OCI-LY1 (cell line): ENCODE measurements at regions not wholly inside any gene's neighbourhood (a gene's known extent, or its start where the extent isn't known, plus 50 kb on each side); places are given as distances from the start of the nearest gene placed in this dataset.

Source experiments
- H2AFZ ChIP-seq: fragments of 200-600 bp; sonication (generic), shearing (Covaris generic); 2 replicates; pipeline ENCODE4 v1.6.0; 2014; ENCODE audit warnings: antibody characterized with exemption, mild to moderate bottlenecking, low read length
- H3F3A ChIP-seq: fragments of 200-600 bp; sonication (generic), shearing (Covaris generic); 2 replicates; pipeline ENCODE4 v1.6.0; 2014; ENCODE audit warnings: mild to moderate bottlenecking, antibody characterized with exemption, low read length, moderate library complexity; ENCODE audit not compliant: insufficient read depth
- H3K27ac ChIP-seq: fragments of 200-600 bp; sonication (generic); 2 replicates; pipeline ENCODE4 v1.5.1; 2014; ENCODE audit warnings: low read length, mixed run types, mild to moderate bottlenecking, low read depth; ENCODE audit not compliant: poor library complexity, severe bottlenecking
- H3K27me3 ChIP-seq: fragments of 200-600 bp; sonication (generic); 2 replicates; pipeline ENCODE4 v1.6.0; 2014; ENCODE audit warnings: antibody characterized with exemption, mild to moderate bottlenecking, low read length, moderate library complexity; ENCODE audit not compliant: insufficient read depth
- H3K36me3 ChIP-seq: fragments of 200-600 bp; sonication (generic); 2 replicates; pipeline ENCODE4 v1.6.1; 2014; ENCODE audit warnings: mild to moderate bottlenecking, antibody characterized with exemption, low read length, moderate library complexity, mixed read lengths; ENCODE audit not compliant: insufficient read depth
- H3K4me1 ChIP-seq: fragments of 200-600 bp; sonication (generic); 2 replicates; pipeline ENCODE4 v1.5.1; 2014; ENCODE audit warnings: mild to moderate bottlenecking, low read length, moderate library complexity; ENCODE audit not compliant: insufficient read depth, severe bottlenecking
- H3K4me2 ChIP-seq: fragments of 200-600 bp; sonication (generic), shearing (Covaris generic); 2 replicates; pipeline ENCODE4 v1.6.1; 2014; ENCODE audit warnings: low read length
- H3K4me3 ChIP-seq: fragments of 200-600 bp; sonication (generic); 2 replicates; pipeline ENCODE4 v1.5.1; 2014; ENCODE audit warnings: low read length, low read depth, mild to moderate bottlenecking, mixed read lengths; ENCODE audit not compliant: poor library complexity, severe bottlenecking
- H3K79me2 ChIP-seq: fragments of 200-600 bp; shearing (Covaris generic); 2 replicates; pipeline ENCODE4 v1.6.1; 2016; ENCODE audit warnings: mixed run types, low read length, mixed read lengths; ENCODE audit not compliant: insufficient read depth
- H3K9ac ChIP-seq: fragments of 200-600 bp; sonication (generic), shearing (Covaris generic); 2 replicates; pipeline ENCODE4 v1.6.1; 2014; ENCODE audit warnings: mild to moderate bottlenecking, low read length, mixed read lengths
- H3K9me2 ChIP-seq: fragments of 200-600 bp; sonication (generic), shearing (Covaris generic); 2 replicates; pipeline ENCODE4 v1.6.1; 2014; ENCODE audit warnings: low read depth, mild to moderate bottlenecking, low read length, mixed read lengths
- H3K9me3 ChIP-seq: fragments of 200-600 bp; shearing (Covaris generic); 2 replicates; pipeline ENCODE4 v1.6.1; 2014; ENCODE audit warnings: low read length, mixed read lengths
- H4K20me1 ChIP-seq: fragments of 200-600 bp; sonication (generic), shearing (Covaris generic); 2 replicates; pipeline ENCODE4 v1.6.0; 2016; ENCODE audit warnings: mild to moderate bottlenecking, low read length; ENCODE audit not compliant: insufficient read depth
- CTCF ChIP-seq: fragments of 200-600 bp; sonication (generic), shearing (Covaris generic); IDR thresholded peaks from 2 replicates; pipeline ENCODE4 v1.5.1; 2017; ENCODE audit warnings: mild to moderate bottlenecking, antibody characterized with exemption, low read length, moderate library complexity, mixed read lengths
- EZH2 ChIP-seq: fragments of 200-600 bp; sonication (generic), shearing (Covaris generic); IDR thresholded peaks from 2 replicates; pipeline ENCODE4 v1.8.0; 2017; ENCODE audit warnings: borderline replicate concordance, mixed run types, mild to moderate bottlenecking, antibody characterized with exemption, low read length, moderate library complexity, mixed read lengths

- TF ChIP-seq CTCF, result no peak
- TF ChIP-seq EZH2, result no peak
- no peak overlapping the region for H2AFZ ChIP-seq
- no peak overlapping the region for H3K9ac ChIP-seq
Observed at GRCh38 chr1:165010418-165011070, 346.0 kb downstream of the LMX1A start.

GRCh38 chr1:165006831-165007230 lies 349.7 kb downstream of the LMX1A start:
- Histone ChIP-seq H3K79me2 (no peaks in the 10 kb centered on the region), H3K4me2 (no peak overlapping the region)

More at GRCh38 chr1:165010418-165011070, 346.0 kb downstream of the LMX1A start:
- no peaks in the 10 kb centered on the region for H3K27me3 ChIP-seq
- no peaks in the 10 kb centered on the region for H3F3A ChIP-seq
- no peak overlapping the region for H3K4me2 ChIP-seq
- no peak overlapping the region for H3K4me3 ChIP-seq
- H3K4me1 ChIP-seq, result no peaks in the 10 kb centered on the region
- no peaks in the 10 kb centered on the region for H3K36me3 ChIP-seq
- H3K27ac ChIP-seq, result no peak overlapping the region
- H3K9me3 ChIP-seq, result no peaks in the 10 kb centered on the region
- no peaks in the 10 kb centered on the region for H3K79me2 ChIP-seq
- H4K20me1 ChIP-seq, result no peaks in the 10 kb centered on the region
- no peaks in the 10 kb centered on the region for H3K9me2 ChIP-seq

GRCh38 chr1:164999146-164999545 lies 357.4 kb downstream of the LMX1A start:
- Histone ChIP-seq H3K4me3 (no peak overlapping the region), H3K27ac (no peak overlapping the region), H3K4me2 (no peak overlapping the region), H3K36me3 (no peaks in the 10 kb centered on the region), H4K20me1 (no peaks in the 10 kb centered on the region), H3K4me1 (no peaks in the 10 kb centered on the region), H3K79me2 (no peaks in the 10 kb centered on the region), H3K27me3 (no peaks in the 10 kb centered on the region), H3F3A (no peaks in the 10 kb centered on the region), H3K9me2 (no peaks in the 10 kb centered on the region), H2AFZ (no peak overlapping the region), H3K9me3 (no peaks in the 10 kb centered on the region), H3K9ac (no peak overlapping the region)
- no peak for TF ChIP-seq CTCF
- no peak for TF ChIP-seq EZH2

More at GRCh38 chr1:165006831-165007230, 349.7 kb downstream of the LMX1A start:
- Histone ChIP-seq H2AFZ (no peak overlapping the region), H3K27ac (no peak overlapping the region), H3K36me3 (no peaks in the 10 kb centered on the region), H3K4me1 (no peaks in the 10 kb centered on the region), H3K27me3 (no peaks in the 10 kb centered on the region), H3F3A (no peaks in the 10 kb centered on the region), H3K9me2 (no peaks in the 10 kb centered on the region), H4K20me1 (no peaks in the 10 kb centered on the region), H3K4me3 (no peak overlapping the region), H3K9ac (no peak overlapping the region), H3K9me3 (no peaks in the 10 kb centered on the region)
- TF ChIP-seq EZH2, result no peak
- TF ChIP-seq CTCF, result no peak
